NCI-H524 treated with DMSO at 0.1 percent for 48 hours (cell line): ENCODE measurements at regions not wholly inside any gene's neighbourhood (a gene's known extent, or its start where the extent isn't known, plus 50 kb on each side); places are given as distances from the start of the nearest gene placed in this dataset.

Experiments used
- DNase-seq: peaks from one replicate; lab custom pipeline; 2025; lab: John Stamatoyannopoulos, UW

GRCh38 chr12:91852634-91853033 lies 293.0 kb downstream of the BTG1 start:
- DNase-seq, result no peak

GRCh38 chr12:91851741-91852477 lies 293.7 kb downstream of the BTG1 start:
- no peak for DNase-seq

- DNase-seq, result no peak
Observed at GRCh38 chr12:91846466-91847055, 299.1 kb downstream of the BTG1 start.

GRCh38 chr12:91845365-91845764 lies 300.3 kb downstream of the BTG1 start:
- DNase-seq, result no peak

- DNase-seq, result no peak
Observed at GRCh38 chr12:91841822-91842221, 303.8 kb downstream of the BTG1 start.

GRCh38 chr12:91836696-91837095 lies 308.9 kb downstream of the BTG1 start:
- no peak for DNase-seq

GRCh38 chr12:91836264-91836663 lies 309.4 kb downstream of the BTG1 start:
- no peak for DNase-seq

- DNase-seq, result no peak
Observed at GRCh38 chr12:91835693-91836092, 310.0 kb downstream of the BTG1 start.

GRCh38 chr12:91833780-91834359 lies 311.8 kb downstream of the BTG1 start:
- no peak for DNase-seq

- no peak for DNase-seq
Observed at GRCh38 chr12:91825999-91826398, 319.6 kb downstream of the BTG1 start.

- DNase-seq, result peak; percentile 65
Observed at GRCh38 chr12:91824991-91825390, 320.7 kb downstream of the BTG1 start.

GRCh38 chr12:91819132-91819447 lies 326.6 kb downstream of the BTG1 start:
- no peak for DNase-seq

GRCh38 chr12:91818227-91819131 lies 327.2 kb downstream of the BTG1 start:
- DNase-seq, result no peak

- no peak for DNase-seq
Observed at GRCh38 chr12:91817517-91817916, 328.1 kb downstream of the BTG1 start.

- DNase-seq, result no peak
Observed at GRCh38 chr12:91813701-91814100, 331.9 kb downstream of the BTG1 start.

GRCh38 chr12:91811481-91812287 lies 334.0 kb downstream of the BTG1 start:
- no peak for DNase-seq

- DNase-seq, result no peak
Observed at GRCh38 chr12:91810531-91811451, 334.9 kb downstream of the BTG1 start.

GRCh38 chr12:91810077-91810476 lies 335.6 kb downstream of the BTG1 start:
- DNase-seq, result no peak

- no peak for DNase-seq
Observed at GRCh38 chr12:91805031-91805430, 340.6 kb downstream of the BTG1 start.

GRCh38 chr12:91804533-91804932 lies 341.1 kb downstream of the BTG1 start:
- DNase-seq, result no peak

- no peak for DNase-seq
Observed at GRCh38 chr12:91801048-91801447, 344.6 kb downstream of the BTG1 start.
